Gastroesophageal sphincter (tissue), 4 donors: ENCODE measurements at regions not wholly inside any gene's neighbourhood (a gene's known extent, or its start where the extent isn't known, plus 50 kb on each side); places are given as distances from the start of the nearest gene placed in this dataset.
"Not testable (repeated sequence)": the region's sequence is repeated elsewhere in the genome, so short reads cannot be mapped to it uniquely, and the experiment has no call there.

Experiments
- ATAC-seq: fragments of 150-250 bp; one replicate; pipeline ENCODE4 v1.9.1; 2016; ENCODE audit warnings: mild to moderate bottlenecking, moderate library complexity
- H3K27ac ChIP-seq, 4 donors: fragments of 200-600 bp; sonication (generic) in 3 of 4; 1 replicate in 3 of 4; 2 replicates in 1 of 4; pipeline ENCODE4 v1.5.1; 2016 to 2019
- H3K27me3 ChIP-seq: fragments of 200-600 bp; sonication (generic); one replicate; pipeline ENCODE4 v1.5.1; 2019
- H3K36me3 ChIP-seq, 2 donors: fragments of 200-600 bp; sonication (generic); one replicate each; pipeline ENCODE4 v1.5.1; 2019; ENCODE audit warnings: control low read depth in 1 of 2
- H3K4me1 ChIP-seq, 3 donors: fragments of 200-600 bp; sonication (generic); 1 replicate in 2 of 3; 2 replicates in 1 of 3; pipeline ENCODE4 v1.5.1; 2016 to 2019; ENCODE audit warnings: control low read depth in 2 of 3
- H3K4me3 ChIP-seq, 2 donors: fragments of 200-600 bp; sonication (generic); one replicate each; pipeline ENCODE4 v1.5.1; 2019; ENCODE audit warnings: mild to moderate bottlenecking in 1 of 2, moderate library complexity in 1 of 2
- H3K9me3 ChIP-seq, 3 donors: fragments of 200-600 bp; sonication (generic); one replicate each; pipeline ENCODE4 v1.5.1; 2017 to 2019; ENCODE audit warnings: control low read depth in 2 of 3
- CTCF ChIP-seq, 4 experiments: fragments of 200-600 bp in 2 of 4; fragments of 450-650 bp in 2 of 4; sonication (generic) in 1 of 4; IDR thresholded peaks; one replicate each; pipeline ENCODE4 v1.5.1; 2017 to 2019; ENCODE audit warnings: antibody characterized with exemption in 4 of 4, mild to moderate bottlenecking in 2 of 4, moderate library complexity in 2 of 4
- EP300 ChIP-seq: sonication (generic); formaldehyde crosslinking; IDR thresholded peaks from one replicate; pipeline ENCODE4 v1.6.1; 2017; ENCODE audit warnings: antibody characterized with exemption, mild to moderate bottlenecking
- POLR2A ChIP-seq, 2 donors: fragments of 450-650 bp; IDR thresholded peaks; one replicate each; pipeline ENCODE4 v1.6.1; 2017; ENCODE audit warnings: antibody characterized with exemption in 2 of 2, mild to moderate bottlenecking in 2 of 2, moderate library complexity in 1 of 2
- POLR2AphosphoS5 ChIP-seq: sonication (generic); formaldehyde crosslinking; IDR thresholded peaks from one replicate; pipeline ENCODE4 v1.6.1; 2017; ENCODE audit warnings: antibody characterized with exemption
- WGBS, 2 donors: methylation state at CpG; one replicate each; pipeline ENCODE4 v1.1.5; 2018; ENCODE audit warnings: low coverage in 1 of 2; 5-methylcytosine and 5-hydroxymethylcytosine counted together

GRCh38 chr12:94010307-94010706, 138.1 kb upstream of the PLXNC1 start:
- Histone ChIP-seq H3K27me3 (no peaks in the 10 kb centered on the region), H3K9me3 (no peaks in the 10 kb centered on the region), H3K4me1 (no peaks in the 10 kb centered on the region), H3K4me3 (no peak overlapping the region), H3K27ac (no peak overlapping the region), H3K36me3 (no peaks in the 10 kb centered on the region)
- no peak for TF ChIP-seq POLR2AphosphoS5
- no peak for TF ChIP-seq CTCF (IDR thresholded peaks at IDR 0.05)
- TF ChIP-seq EP300 = no peak
- TF ChIP-seq POLR2A (IDR thresholded peaks at IDR 0.05) = no peak
- no peak for ATAC-seq
- WGBS, 2 donors = 71 to 100% methylated on average over 2 to 3 of the region's 3 CpGs

- Histone ChIP-seq H3K27ac (no peak overlapping the region), H3K4me1 (no peaks in the 10 kb centered on the region), H3K36me3 (no peaks in the 10 kb centered on the region), H3K27me3 (no peaks in the 10 kb centered on the region), H3K9me3 (peaks cover 0 to 12% (median 0%) of the 10 kb centered on the region in 3 donors), H3K4me3 (no peak overlapping the region)
- ATAC-seq = no peak
- 25 to 44% methylated on average over 2 of the region's 2 CpGs for WGBS, 2 donors
- TF ChIP-seq POLR2AphosphoS5 = no peak
- TF ChIP-seq EP300 = no peak
- no peak for TF ChIP-seq CTCF (IDR thresholded peaks at IDR 0.05)
- TF ChIP-seq POLR2A (IDR thresholded peaks at IDR 0.05) = no peak
Observed at GRCh38 chr12:94012071-94012470, 136.3 kb upstream of the PLXNC1 start.

GRCh38 chr12:94012590-94012989, 135.8 kb upstream of the PLXNC1 start:
- ATAC-seq = no peak
- WGBS, 2 donors = 32 to 38% methylated on average over 1 of the region's 1 CpG
- Histone ChIP-seq H3K36me3 (no peaks in the 10 kb centered on the region), H3K4me1 (no peaks in the 10 kb centered on the region), H3K27ac (no peak overlapping the region), H3K4me3 (no peak overlapping the region), H3K9me3 (peaks cover 0 to 17% (median 0%) of the 10 kb centered on the region in 3 donors), H3K27me3 (no peaks in the 10 kb centered on the region)
- no peak for TF ChIP-seq EP300

GRCh38 chr12:94017247-94017646, 131.1 kb upstream of the PLXNC1 start:
- not testable (repeated sequence) for H3K4me3 ChIP-seq, H3K4me1 ChIP-seq, H3K27me3 ChIP-seq, H3K27ac ChIP-seq, H3K36me3 ChIP-seq, ATAC-seq
- 100% methylated on average over 2 of the region's 2 CpGs; no CpG with 5 or more reads in 1 of the 2 donors for WGBS, 2 donors
- peaks cover 0 to 21% (median 0%) of the 10 kb centered on the region in 3 donors for H3K9me3 ChIP-seq

GRCh38 chr12:94020335-94020734, 128.0 kb upstream of the PLXNC1 start:
- H3K9me3 ChIP-seq = peaks cover 0 to 38% (median 0%) of the 10 kb centered on the region in 3 donors
- H3K36me3 ChIP-seq = no peaks in the 10 kb centered on the region
- H3K4me1 ChIP-seq = no peaks in the 10 kb centered on the region
- H3K27ac ChIP-seq = no peak overlapping the region
- no peak for TF ChIP-seq POLR2AphosphoS5
- TF ChIP-seq POLR2A (IDR thresholded peaks at IDR 0.05) = no peak
- TF ChIP-seq CTCF (IDR thresholded peaks at IDR 0.05) = no peak
- no peak for TF ChIP-seq EP300
- H3K27me3 ChIP-seq = no peaks in the 10 kb centered on the region
- 40 to 42% methylated on average over 1 of the region's 1 CpG for WGBS, 2 donors
- ATAC-seq = no peak
- H3K4me3 ChIP-seq = no peak overlapping the region

GRCh38 chr12:94023879-94024278, 124.5 kb upstream of the PLXNC1 start:
- ATAC-seq = no peak
- Histone ChIP-seq H3K4me3 (no peak overlapping the region), H3K4me1 (no peaks in the 10 kb centered on the region), H3K27ac (no peak overlapping the region), H3K9me3 (peaks cover 0 to 24% (median 0%) of the 10 kb centered on the region in 3 donors), H3K27me3 (no peaks in the 10 kb centered on the region), H3K36me3 (no peaks in the 10 kb centered on the region)
- no peak for TF ChIP-seq POLR2AphosphoS5
- TF ChIP-seq CTCF (IDR thresholded peaks at IDR 0.05) = no peak
- no peak for TF ChIP-seq POLR2A (IDR thresholded peaks at IDR 0.05)
- no peak for TF ChIP-seq EP300
